Effector CD4-positive, alpha-beta T cell (primary cell): ENCODE measurements at regions not wholly inside any gene's neighbourhood (a gene's known extent, or its start where the extent isn't known, plus 50 kb on each side); places are given as distances from the start of the nearest gene placed in this dataset.

ENCODE experiments used
- DNase-seq: peaks from one replicate; pipeline ENCODE4 v3.0.0-alpha.2; 2020

DNA sequence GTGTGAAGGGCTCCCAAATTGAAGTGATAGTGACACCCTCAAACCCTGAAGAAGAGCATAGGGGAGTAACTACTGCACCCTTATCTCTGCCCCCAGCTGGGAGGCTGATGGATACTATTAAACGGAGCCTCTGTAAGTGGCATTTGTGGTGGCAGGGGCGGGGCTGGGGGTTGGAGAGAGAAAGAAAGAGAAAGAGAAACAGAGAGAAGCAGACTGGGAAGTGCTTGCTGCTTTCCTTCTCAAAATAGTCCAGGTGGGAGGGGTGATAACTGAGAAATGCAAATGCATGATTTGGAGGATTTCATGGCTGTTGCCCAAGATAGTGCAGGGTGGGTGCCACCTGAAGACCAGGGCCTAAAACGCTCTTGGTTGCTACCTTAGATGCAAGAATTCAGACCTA lies 253.5 kb upstream of the GATB start:
- no peak for DNase-seq

DNA sequence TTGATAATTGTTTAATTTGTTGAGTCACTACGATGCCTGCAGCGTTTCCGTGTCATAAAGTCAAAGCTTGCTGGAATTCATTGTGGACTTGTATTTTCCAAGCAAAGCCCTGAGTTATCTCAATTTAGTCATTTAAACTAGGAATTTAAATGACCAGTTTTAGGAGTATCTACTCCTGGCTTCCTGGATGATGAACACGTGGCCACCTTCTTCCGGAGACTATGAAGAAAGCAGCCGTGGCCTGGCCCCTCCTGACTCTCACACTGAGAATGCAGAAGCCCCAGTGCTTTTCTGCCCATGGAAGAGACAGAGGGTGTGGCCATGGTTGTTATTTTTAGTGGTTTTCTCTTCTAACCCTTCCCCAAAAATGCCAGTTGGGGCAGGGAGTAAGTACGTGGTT lies 250.7 kb upstream of the GATB start:
- DNase-seq, result no peak

DNA sequence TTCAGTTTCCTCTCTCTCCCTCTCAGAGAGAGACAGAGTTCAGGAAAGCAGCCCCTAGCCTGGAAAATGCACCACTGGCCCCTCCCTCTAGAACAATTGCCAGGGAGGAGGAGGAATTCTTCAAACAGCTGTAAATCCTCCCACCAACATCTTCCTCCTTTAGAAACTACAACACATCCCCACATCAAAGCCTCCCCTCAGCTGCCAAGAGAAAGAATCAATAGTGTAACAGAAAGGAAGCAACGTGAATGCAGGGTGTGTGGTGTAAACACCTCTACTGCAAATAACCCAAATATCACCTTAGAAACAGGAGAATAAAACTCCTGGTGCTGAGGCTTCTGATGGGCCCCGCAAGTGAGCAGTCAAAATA lies 249.9 kb upstream of the GATB start:
- DNase-seq, result no peak

GRCh38 chr4:152009983-152010709 lies 249.3 kb upstream of the GATB start:
- no peak for DNase-seq

- DNase-seq, result no peak
Observed at GRCh38 chr4:152009031-152009670, 248.3 kb upstream of the GATB start.

GRCh38 chr4:152007111-152007510 lies 246.3 kb upstream of the GATB start:
- no peak for DNase-seq

- DNase-seq, result no peak
Observed at GRCh38 chr4:152004801-152005200, 244.0 kb upstream of the GATB start.

DNA sequence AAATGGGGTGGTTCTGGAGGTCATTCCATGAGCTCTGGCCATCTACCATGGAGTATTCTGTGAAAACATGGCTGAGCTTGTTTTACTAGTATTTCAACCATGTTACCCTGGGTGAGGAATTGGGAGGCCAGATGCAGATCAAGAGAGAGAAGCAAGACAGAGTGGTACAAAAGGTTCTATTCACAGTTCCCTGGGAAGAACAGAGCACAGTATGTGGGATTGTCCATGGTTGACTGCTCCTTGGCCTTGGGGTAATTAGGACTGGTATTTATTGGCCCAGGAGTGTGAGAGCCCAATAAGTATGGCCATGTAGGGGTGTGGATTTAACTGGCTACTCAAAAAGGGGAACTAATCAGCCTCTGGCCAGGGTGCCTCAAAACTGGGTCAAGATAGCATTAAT lies 239.7 kb upstream of the GATB start:
- DNase-seq, result no peak

GRCh38 chr4:151998723-151999122 lies 237.9 kb upstream of the GATB start:
- DNase-seq, result no peak

GRCh38 chr4:151997461-151997860 lies 236.7 kb upstream of the GATB start:
- DNase-seq, result no peak

DNA sequence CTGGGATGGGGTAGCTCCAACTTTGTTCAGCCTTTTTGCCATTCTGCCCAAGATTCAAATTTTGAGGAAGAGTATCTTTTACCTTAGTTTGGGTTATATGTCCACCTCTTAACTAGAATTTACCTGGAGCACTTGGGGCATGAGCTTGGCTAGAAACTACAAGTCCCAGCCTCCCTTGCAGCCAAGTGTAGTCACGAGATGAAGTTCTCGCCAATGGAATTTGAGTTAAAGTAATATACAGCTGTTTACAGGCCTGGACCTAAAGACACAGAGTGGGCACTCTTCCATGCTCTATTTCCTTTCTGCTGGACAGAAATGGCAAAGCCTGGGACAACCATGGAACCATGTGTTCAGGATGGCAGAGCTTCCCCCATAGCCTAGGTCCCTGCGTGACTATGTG lies 233.6 kb upstream of the GATB start:
- no peak for DNase-seq

DNA sequence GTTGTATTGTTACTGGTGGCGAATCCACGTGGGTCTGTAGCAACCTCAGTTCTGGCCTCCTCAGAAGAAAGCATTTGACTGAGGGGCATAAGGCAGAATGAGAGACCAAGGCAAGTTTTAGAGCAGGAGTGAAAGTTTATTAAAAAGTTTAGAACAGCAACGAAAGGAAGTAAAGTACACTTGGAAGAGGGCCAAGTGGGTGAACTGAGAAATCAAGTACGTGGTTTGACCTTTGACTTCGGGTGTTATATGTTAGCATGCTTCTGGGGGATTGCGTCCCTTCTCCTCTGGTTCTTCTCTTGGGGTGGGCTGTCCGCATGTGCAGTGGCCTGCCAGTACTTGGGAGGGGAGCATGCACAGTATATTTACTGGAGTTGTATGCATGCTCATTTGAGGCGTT lies 232.7 kb upstream of the GATB start:
- no peak for DNase-seq

DNA sequence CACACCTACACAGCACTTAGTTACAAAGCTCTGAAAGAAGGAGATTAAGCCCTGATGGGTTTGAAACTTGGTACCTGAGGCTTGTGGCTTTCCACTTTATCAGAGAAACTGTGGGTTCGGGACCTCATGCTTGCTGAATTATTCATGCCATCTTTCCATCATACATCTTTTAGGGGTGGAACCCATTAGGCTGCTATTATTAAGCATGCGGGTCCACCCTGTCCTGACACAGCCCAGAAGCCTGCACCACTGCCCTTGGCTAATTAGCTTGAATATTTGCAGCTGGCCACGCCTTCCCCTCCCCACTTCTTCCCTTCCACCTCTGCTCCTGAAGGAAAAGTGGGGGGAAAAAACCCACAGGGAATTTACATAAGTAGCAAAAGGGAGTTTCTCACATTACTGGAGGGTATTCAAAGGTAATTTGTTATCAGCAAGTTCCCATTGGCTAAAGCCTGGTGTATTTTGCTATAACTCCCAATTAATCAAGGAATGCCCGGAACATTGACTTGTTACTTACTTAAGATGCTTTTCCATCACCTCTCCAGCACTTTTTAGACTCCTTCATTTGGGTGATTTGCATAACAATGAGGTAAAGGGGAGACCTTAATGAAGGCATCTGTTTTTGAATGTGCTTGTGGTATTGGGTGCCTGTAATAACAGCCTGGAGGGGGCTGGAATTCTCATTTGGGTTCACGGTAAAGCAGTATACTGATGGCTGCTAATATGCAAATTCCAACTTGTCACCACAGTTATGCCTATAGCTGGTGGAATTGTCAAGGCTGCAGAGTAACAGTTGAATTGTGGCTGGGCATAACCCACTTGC lies 231.7 kb upstream of the GATB start:
- DNase-seq, result no peak

- no peak for DNase-seq
Observed at GRCh38 chr4:151991884-151992167, 231.0 kb upstream of the GATB start.

- no peak for DNase-seq
Observed at GRCh38 chr4:151991001-151991883, 230.4 kb upstream of the GATB start.

GRCh38 chr4:151990201-151990600 lies 229.4 kb upstream of the GATB start:
- DNase-seq, result no peak

DNA sequence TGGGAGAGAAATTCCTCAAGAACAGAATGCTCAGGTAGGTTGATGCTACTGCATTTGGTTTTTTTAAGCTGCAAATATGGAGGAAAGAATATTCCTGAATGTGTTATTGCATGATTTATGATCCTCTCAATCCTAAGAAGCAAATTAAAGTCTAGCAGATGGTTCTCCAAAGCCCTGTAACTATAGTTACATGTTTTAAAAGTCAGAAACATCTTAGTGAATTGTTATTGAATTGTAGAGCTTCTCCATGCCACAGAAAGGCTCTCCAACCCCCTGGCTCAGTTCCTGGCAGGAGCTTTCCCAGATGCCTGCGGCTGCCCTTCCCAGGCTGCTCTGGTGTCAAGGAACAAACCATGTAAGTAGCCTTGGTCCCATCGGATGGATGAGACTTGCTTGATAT lies 227.8 kb upstream of the GATB start:
- DNase-seq, result no peak

DNA sequence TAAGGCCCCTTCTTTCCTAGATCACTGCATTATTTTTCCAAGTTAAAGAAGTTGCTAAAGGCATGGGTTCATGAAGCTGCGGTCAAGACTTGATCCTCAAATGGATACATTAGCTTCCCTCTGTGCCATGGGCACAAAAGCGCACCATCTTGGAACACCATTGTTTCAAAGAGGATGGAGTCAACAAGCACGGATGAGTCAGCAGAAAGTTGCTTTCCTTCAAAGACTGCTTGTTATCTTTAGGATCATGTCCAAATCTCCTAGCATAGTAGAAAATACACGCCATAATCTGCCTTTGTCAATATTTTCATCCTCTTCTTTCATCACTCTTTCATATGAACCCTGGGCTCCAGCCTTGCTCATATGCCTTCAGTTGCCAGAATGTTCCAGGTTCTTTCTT lies 226.8 kb upstream of the GATB start:
- DNase-seq, result no peak

DNA sequence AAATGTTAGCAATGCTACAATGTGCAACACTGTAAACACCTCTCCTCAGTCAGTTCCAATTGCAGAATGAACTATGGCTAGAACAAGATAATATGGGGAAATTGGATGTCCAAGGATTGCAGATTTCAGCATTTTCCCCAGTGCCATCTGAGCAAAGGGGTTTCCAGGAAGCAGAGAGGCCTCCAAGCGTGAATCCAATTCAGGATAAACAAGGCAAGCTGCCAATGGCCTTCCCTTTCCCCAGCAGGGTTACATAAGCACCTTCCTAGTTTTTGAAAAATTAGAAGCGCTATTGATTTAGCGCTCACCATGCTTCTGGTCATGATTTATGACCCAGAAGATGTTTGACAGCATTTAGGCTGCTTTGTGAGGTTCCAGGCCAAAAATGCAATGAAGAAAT lies 223.0 kb upstream of the GATB start:
- no peak for DNase-seq

GRCh38 chr4:151979819-151980218 lies 219.0 kb upstream of the GATB start:
- DNase-seq, result no peak

DNA sequence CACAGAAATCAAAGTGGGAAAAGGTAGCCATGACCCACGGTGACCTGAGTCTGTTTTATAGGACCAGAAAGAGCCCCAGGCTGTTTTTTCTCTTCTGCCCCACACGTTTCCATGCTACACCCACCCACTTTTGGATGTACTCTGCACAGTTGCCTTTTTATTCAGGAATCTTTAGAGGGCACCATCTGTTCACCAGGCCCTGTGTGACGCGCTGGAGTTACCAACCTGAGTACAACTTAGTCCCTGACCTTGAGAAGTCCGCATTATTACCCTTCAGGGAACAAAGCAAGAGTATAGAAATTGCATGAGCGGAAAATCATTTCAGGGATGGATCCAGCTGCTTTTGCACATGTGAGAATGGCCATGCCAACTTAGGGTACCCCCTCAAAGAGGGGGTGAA lies 207.8 kb upstream of the GATB start:
- no peak for DNase-seq

- DNase-seq, result no peak
Observed at GRCh38 chr4:151967074-151967473, 206.3 kb upstream of the GATB start.

DNA sequence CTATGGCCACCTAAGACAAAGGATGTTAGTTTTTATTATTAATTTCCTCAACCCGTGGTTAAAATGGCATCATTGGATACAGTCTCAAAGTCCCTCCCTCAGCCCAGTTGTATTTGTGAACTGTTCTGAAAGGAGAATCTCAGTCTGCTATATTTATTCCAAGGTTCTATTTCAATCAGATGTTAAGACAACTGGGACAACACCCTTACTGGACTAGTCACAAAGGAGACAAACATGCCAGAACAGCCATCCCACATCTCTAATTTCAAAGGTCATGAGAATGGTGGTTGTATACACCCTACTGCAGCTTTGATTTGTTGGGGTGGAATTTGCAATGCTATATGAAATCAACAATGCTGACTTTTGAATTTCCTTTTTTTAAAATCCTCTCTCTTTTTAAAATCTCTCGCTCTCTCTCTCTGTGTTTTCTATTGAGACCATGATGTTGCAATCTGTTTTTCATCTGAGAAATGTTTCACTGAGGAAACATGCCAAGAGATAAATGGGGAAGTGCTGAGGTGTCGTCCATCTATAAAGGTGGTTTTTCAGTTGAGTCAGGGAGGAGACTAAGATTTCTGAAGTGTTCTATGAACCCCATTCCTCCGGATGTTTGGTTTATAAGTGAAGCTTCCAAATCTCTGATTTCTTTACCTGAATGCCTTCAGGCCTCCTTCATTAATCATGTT lies 201.5 kb upstream of the GATB start:
- DNase-seq, result no peak
